ENCODE measurements at regions not wholly inside any gene's neighbourhood (a gene's known extent, or its start where the extent isn't known, plus 50 kb on each side); places are given as distances from the start of the nearest gene placed in this dataset.

DNA sequence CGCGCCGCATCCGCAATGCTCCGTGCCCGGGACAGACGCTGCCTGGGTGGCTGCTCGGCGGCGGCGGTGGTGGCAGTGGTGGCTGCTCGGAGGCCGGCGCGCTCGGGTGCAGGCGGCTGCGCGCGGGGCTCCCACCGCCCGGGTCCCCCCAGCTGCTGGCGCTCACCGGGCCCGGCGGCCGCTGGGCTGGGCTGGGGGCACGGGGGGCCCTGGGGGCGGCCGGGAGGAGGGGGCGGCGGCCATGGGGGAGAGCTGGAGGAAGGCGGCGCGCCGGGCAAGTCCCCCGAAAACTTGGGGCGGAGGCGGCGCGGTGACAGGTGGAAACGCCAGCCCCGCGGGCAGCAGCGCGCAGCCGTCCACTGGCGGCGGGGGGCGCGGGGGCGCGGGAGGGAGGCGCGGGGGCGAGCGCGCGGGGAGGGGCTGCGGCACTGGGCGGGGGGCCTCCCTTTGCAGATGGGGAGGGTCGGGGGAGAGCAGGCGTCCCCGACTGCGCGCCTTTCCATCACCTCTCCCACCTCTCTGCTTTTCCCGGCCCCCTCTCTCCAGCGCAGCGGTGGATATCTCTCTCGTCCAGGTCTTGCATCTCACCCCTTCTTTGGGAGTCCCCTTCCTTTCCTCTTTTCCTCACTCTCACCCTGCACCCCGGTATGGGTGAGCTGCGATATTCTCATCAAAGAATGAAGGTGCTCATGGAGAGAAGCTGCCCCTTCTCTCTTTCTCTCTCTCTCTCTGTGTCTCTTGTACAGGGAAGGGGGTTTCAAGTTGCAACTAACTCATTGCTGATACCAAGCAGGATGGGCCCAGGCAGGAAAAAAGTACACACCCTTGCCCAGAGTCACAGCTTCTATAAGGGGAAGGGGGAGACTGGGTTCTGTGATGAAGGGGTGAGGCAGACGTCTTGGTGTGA, 83.7 kb upstream of the DHRSX start:
- TF ChIP-seq, protein P1, sequence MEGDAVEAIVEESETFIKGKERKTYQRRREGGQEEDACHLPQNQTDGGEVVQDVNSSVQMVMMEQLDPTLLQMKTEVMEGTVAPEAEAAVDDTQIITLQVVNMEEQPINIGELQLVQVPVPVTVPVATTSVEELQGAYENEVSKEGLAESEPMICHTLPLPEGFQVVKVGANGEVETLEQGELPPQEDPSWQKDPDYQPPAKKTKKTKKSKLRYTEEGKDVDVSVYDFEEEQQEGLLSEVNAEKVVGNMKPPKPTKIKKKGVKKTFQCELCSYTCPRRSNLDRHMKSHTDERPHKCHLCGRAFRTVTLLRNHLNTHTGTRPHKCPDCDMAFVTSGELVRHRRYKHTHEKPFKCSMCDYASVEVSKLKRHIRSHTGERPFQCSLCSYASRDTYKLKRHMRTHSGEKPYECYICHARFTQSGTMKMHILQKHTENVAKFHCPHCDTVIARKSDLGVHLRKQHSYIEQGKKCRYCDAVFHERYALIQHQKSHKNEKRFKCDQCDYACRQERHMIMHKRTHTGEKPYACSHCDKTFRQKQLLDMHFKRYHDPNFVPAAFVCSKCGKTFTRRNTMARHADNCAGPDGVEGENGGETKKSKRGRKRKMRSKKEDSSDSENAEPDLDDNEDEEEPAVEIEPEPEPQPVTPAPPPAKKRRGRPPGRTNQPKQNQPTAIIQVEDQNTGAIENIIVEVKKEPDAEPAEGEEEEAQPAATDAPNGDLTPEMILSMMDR (IDR thresholded peaks at IDR 0.05): no peak
- H3K36me3 Mint-ChIP-seq (ENCODE audit: unreplicated experiment): peaks cover 8% of the 10 kb centered on the region
- H3K9me3 Mint-ChIP-seq (ENCODE audit: unreplicated experiment): no peaks in the 10 kb centered on the region
- no peak for DNase-seq (ENCODE audit: extremely low spot score, unreplicated experiment)
- peaks cover 20% of the 10 kb centered on the region for H3K4me1 Mint-ChIP-seq (ENCODE audit: unreplicated experiment)
- peaks cover 31% of the 10 kb centered on the region for H3K27me3 Mint-ChIP-seq (ENCODE audit: unreplicated experiment)
- peak overlapping the region; percentile 69 for H3K27ac Mint-ChIP-seq (ENCODE audit: unreplicated experiment)
- H3K4me3 Mint-ChIP-seq (ENCODE audit: unreplicated experiment): peak overlapping the region; percentile 80

DNA sequence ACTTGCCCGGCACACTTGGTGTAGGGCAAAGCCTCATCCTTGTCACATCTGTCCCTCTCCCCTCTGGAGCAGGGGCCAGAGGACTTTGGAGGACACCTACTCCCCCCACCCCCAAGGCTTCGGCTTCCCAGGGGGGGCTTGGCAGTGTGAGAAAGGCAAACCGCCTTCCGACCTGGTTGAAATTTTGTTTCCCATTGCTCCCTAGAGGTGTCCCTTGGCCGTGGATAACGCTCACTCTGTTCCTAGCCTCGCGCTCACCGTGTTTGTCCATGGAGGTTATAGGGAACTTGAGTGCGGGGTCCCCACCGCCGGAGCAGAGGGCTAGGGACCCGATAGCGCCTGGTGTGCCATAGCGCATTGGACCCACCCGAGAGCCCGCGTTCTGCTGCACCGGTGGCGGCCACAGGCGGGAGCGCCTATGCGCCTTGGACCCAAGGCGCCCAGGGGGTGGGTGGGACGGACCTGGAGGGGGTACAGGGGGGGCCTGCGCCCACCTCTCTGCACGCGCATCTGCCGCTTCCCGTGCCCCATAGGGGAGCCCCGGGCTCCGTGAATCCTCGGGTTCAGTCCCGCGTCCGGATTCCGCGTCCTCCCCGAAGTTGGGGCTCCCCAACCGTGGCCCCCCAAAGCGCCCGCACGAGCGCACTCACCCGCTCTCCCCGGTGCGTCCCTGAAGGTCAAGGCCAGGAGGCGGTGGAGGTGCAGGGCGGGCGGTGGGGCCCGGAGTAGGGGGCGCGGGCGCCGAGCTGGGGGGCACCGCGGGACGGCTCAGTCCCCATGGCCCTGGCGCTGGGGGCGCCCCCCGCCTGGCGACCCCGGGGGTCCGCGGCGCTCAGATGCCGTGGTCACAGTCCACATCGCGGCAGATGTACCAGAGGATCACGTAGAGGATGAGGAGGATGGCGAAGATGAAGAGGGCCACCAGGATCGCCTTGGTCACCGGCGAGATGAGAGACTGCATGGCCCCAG, 82.7 kb upstream of the DHRSX start:
- H3K4me1 Mint-ChIP-seq (ENCODE audit: unreplicated experiment): peaks cover 31% of the 10 kb centered on the region
- peak overlapping the region; percentile 74 for H3K4me3 Mint-ChIP-seq (ENCODE audit: unreplicated experiment)
- H3K27me3 Mint-ChIP-seq (ENCODE audit: unreplicated experiment): peaks cover 31% of the 10 kb centered on the region
- TF ChIP-seq, protein P1 (IDR thresholded peaks at IDR 0.05): no peak
- DNase-seq (ENCODE audit: extremely low spot score, unreplicated experiment): no peak
- H3K36me3 Mint-ChIP-seq (ENCODE audit: unreplicated experiment): peaks cover 8% of the 10 kb centered on the region
- H3K27ac Mint-ChIP-seq (ENCODE audit: unreplicated experiment): peak overlapping the region; percentile 14
- H3K9me3 Mint-ChIP-seq (ENCODE audit: unreplicated experiment): no peaks in the 10 kb centered on the region

DNA sequence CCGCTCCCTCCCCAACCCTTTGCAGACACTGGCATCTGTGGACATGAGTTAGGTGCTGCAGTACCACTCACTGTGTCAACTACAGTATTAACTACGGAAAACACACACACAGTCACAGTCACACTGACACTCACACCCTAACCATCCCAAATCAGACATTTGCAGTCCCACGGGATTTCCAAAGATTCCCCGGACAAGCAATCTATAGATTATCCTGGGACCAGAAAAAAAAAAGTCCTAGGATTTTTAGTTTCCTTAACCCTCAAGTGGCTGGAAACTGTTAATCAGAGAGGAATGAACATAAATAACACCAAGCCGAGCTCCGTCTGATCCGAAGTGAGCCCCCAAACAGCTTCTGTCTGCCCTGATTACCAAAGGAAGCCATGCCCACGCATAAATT, 81.9 kb upstream of the DHRSX start:
- Mint-ChIP-seq H3K4me3 (ENCODE audit: unreplicated experiment) (peak overlapping the region; percentile 74), H3K36me3 (ENCODE audit: unreplicated experiment) (peaks cover 8% of the 10 kb centered on the region), H3K27me3 (ENCODE audit: unreplicated experiment) (peaks cover 31% of the 10 kb centered on the region), H3K27ac (ENCODE audit: unreplicated experiment) (no peak overlapping the region), H3K4me1 (ENCODE audit: unreplicated experiment) (peaks cover 39% of the 10 kb centered on the region), H3K9me3 (ENCODE audit: unreplicated experiment) (no peaks in the 10 kb centered on the region)
- TF ChIP-seq, protein P1 (IDR thresholded peaks at IDR 0.05): no peak
- DNase-seq (ENCODE audit: extremely low spot score, unreplicated experiment): no peak

DNA sequence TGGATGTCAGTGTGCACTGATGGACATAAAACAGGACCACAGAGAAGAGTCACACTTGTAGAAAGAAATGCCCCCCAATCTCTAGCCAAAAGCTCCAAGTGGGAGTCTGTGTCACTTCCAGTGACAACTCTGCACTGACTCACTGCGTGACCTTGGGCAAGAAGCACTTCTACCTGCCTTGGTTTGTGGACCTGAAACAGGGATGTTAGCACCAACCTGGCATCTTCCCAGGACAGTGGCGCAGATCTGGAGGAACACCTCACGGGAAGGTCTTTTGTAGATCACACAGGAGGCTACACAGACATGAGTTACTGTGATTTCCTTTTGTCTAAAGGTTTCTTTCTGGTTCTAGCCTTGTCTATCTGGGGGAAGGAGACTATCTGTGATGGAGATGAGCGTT, 80.5 kb upstream of the DHRSX start:
- Mint-ChIP-seq H3K4me1 (ENCODE audit: unreplicated experiment) (peaks cover 46% of the 10 kb centered on the region), H3K27ac (ENCODE audit: unreplicated experiment) (no peak overlapping the region), H3K9me3 (ENCODE audit: unreplicated experiment) (no peaks in the 10 kb centered on the region), H3K27me3 (ENCODE audit: unreplicated experiment) (peaks cover 31% of the 10 kb centered on the region), H3K36me3 (ENCODE audit: unreplicated experiment) (peaks cover 5% of the 10 kb centered on the region), H3K4me3 (ENCODE audit: unreplicated experiment) (no peak overlapping the region)
- TF ChIP-seq, protein P1 (IDR thresholded peaks at IDR 0.05): no peak
- DNase-seq (ENCODE audit: extremely low spot score, unreplicated experiment): no peak

All from osteocyte (in vitro differentiated cells).